G401.6 (cell line): ENCODE measurements at regions not wholly inside any gene's neighbourhood (a gene's known extent, or its start where the extent isn't known, plus 50 kb on each side); places are given as distances from the start of the nearest gene placed in this dataset.

Experiments used
- FAIRE-seq: peaks from 2 replicates; lab custom pipeline; 2012; peaks lifted over from hg19 to GRCh38; lab: Jason Lieb, UNC

DNA sequence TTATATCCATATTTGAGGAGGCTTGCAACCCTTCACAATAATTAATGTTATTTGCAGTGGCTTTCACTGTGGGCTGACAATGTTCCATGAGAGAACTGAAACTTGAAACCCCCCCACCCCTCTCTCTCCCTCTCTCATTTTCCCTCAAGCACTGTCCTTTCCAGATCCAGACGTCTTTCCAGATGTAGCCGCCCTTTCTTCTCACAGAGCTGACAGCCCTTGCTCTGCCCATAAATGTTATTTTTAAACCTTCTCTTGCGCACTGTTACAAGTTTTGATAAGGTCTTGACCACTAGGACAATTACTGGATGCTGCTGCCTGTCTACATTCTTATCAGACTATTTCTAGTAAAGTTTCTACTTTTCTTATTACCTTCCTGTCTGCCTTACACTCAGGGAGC is 91.4 kb upstream of the LINC00305 start:
- FAIRE-seq = no peak

DNA sequence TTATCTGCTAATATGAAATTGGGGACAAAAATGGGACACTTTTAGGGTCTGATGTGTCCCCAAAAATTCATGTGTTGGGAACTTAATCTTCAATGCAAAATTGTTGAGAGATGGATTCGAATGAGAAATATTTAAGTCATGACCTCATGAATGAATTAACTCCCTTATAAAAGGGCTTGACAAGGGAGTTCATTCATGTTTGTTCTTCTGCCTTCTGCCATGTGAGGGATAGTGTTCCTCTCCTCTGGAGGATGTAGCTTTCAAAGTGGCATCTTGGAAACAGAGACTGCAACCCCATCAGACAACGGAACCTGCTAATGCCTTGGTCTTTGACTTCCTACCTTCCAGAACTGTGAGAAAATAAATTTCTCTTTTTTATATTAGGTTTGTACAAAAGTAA is 89.2 kb upstream of the LINC00305 start:
- no peak for FAIRE-seq

DNA sequence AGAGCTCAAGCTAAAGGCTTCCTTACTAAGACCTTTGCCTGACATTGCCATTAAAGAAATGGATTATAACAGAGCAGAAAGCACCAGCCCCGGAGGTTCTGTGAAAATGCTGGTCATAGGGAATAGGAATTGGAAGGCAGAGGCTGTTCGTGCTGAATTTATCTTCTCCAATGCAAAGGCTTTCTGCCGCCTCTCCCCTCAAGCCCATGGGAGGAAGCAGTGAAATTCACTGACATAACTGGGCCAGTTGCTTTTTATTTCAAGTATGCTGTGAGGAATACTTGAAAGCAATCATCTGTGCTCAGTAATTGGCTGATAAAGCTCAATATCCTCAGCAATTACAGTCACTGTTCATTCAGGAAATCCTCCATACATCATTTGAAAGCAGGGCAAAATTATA is 85.4 kb upstream of the LINC00305 start:
- FAIRE-seq = no peak

DNA sequence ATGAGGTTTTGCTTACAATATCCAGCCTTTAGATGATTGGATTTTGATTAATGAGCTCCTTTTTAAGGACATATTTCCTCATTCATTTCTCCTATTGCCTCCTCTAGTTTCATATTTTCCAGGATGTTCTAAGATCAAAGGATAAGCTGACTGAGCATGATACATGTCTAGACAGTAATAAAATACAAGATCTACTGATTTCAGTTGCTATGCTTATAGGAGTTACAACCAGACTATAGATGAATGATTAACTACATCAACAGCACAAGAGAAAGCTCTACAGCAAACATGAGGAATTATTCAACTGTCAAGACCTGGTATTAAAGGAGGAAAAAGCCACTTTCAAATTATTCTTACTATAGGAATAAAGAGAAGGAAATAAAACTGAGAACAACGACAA is 85.0 kb upstream of the LINC00305 start:
- no peak for FAIRE-seq

DNA sequence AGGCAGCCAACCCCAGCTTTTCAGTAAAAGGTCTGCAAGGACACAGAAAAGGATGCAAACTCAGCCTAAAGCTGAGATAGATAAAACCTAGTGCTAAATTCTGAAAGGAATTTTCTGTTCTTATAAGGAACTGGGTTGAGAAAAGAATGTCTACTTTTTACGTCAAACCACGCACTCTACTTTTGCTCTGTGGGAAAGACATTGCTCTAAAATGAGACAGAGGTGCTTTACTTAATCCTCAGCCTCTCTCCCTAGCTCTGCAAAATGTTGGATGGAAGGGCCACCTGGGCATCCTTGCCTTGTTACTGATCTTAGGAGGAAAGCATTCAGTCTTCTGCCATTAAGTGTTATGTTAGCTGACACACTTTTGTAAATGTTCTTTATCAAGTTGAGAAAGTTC is 72.1 kb upstream of the LINC00305 start:
- no peak for FAIRE-seq

DNA sequence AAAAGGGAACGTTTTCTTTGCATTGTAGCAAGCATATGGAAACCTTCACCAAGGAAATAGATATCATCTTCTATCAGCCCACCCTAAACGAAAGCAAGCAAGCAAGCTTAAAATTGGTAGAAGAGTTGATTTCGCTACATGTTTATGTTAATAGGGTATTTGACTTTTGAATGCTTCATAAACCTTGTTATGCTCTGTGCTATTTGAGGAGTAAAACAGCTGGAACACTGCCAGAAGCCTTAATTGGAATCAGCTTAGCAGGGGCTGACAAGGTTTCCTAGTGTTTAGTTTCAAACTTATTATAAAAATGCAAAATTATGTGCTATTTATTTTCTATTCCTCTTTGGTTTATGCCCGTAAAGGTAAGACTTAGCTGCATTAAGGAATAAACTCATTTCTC is 70.6 kb upstream of the LINC00305 start:
- no peak for FAIRE-seq

DNA sequence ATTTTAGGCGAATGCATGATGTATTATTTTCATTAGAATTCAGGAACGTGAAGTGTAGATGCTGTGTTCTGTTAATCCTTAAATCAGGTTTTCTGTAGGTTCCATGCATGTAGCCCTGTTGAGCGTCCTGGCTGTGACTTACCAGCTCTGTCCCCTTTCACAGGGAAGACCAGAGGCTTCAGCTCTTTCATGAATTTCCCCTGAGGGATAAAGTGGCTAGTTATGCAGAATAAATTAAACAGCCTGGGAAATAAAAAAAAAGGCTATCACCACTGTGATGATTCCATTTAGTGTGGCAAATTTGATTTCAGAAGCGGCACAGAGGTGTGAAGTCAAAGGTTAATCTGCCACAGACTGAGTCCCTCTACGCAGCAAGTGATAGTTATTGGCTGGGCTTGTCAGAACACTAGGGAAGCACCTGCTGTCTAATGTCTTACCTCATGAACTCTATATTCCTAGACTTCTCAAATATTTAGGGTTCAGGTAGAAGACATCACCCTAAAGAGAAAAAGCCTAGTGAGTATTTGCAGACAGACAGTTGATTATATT is 61.6 kb upstream of the LINC00305 start:
- FAIRE-seq = no peak

DNA sequence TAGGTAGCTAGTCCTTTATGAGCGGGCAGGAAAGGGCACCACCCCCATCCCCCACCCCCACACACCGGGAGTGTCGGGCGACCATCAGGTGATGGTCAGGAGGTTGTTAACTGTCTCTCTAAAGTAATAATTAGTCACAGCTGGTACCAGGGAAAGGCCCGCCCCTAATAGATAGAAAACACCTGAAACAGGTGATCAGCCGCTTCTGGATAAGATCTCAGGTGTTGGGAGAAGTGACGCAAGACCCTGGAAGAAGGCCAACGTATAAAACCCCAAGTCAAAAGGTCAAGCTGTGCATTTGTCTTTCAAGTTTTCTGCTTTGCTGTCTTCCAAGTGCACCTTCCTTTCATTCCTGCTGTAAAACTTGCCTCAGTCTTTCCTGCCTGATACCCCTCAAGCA is 59.6 kb upstream of the LINC00305 start:
- FAIRE-seq = no peak

DNA sequence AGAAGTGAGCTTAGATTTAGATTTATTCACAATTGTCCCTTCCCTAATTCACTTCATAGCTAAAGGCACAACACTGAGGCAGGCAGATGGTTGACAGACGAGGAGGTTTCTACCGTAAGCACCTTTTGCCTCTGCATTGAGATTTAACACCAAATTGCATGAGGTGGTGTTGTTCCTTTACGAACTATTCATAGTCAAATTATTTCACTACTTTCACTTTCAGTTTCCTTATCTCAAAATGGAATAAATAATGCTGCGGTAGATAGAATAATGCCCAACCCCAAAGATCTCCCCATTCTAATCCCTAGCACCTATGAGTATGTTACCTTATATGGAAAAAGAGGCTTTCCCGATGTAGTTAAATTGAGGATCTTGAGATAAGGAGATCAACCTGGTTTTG is 58.9 kb upstream of the LINC00305 start:
- FAIRE-seq = no peak

DNA sequence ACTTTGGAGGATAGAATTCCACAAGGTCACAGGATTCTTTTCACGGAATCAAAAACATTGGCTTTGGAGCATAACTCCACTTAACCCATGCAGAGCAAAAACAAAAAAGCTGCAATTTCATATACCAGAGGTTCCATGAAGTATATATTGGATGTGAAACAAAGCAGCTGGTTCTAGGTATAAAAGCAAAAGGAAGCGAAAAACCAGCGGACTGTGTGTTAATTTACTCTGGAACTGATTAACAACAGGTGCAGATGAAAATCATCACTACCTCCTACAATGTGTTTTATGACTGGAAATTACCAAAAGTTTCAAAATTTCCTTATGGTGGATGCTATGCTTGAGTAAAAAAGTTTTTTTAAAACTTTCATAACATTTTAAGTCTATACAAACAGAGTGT is 54.4 kb upstream of the LINC00305 start:
- FAIRE-seq = no peak

DNA sequence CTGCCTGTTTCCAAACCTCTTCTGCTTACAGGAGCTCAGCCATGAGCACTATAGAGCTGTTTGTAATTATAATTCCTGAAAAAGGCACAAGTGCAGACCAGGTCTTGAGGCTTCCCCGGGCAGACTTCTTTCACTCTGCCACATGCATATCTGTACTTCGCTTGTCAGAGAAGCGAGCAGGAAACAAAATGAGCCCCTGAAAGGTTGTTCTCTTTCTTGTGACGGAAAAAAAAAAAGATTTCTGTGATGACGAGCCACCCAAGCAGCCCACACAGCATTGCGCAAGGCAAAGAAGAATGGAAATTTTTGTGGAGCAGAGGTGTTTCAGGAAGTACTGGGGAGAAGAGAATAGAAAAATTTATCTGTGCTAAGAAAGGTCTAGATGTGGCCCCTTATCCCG is 54.0 kb upstream of the LINC00305 start:
- no peak for FAIRE-seq

DNA sequence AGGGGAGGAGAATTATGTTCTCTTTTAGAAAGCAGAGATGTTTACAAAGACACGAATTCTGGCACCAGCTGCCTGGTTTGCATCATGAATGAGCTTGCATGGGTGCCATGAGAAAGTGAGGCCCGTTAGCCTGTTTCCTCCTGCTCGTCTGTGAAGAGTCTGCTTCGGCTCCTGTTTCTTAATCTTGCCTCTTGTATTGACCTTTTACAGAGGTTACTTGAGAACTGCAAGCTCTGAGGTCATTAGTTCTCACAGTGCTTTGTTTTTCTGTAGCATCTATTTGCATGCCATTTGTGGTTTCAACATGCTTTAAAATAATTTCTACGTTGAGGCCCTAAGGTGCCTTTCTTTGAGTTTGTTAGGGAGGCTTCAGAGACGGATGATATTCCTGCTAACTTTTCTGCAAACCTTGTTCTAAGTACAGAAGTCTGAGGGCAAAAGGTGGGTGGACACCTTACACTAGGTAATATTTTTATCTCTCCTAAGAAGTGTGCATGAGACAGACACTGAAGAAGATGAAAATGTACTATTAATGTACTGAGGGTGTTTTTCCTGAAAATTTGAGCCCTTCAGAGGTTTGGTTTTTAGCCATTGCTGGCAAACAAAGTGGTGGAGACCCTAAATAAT is 53.4 kb upstream of the LINC00305 start:
- FAIRE-seq = no peak

DNA sequence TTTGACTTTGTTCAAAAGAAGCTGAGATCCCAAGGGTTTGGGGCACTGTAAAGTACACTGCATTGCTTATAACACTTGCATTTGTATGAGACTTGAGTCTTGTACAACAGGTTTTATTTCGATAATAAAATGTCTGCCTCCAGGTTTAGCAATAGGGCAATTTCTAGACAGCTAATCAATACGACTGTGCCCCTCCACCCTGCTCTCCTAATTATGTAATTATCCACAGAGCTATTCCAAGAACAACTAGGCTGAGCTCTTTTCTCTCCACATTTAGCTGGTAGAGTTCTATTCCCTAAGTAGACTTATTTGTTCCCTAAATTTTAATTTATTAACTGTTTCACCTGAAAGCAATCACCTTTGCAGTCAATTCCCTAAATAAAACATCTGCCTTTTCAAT is 52.9 kb upstream of the LINC00305 start:
- no peak for FAIRE-seq

DNA sequence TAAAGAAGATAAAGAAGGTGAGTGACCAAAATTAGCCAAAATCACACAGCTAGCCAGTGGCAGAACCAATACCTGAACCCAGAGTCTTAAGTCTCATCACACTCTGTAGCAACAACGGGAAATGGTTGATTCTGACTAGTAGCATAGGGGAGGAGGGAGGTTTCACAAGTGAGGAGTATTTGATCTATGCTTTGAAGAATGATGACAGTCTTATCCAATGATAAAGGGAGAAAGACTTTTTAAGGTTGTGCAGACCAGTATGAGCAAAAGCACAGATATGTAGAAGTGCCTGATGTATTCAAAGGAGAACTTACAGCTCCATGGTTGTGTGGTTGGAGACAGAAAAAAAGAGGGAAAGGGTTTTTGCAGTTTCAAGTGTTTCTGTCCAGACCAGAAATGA is 50.7 kb upstream of the LINC00305 start:
- no peak for FAIRE-seq
